NB4 (cell line): ENCODE measurements at regions not wholly inside any gene's neighbourhood (a gene's known extent, or its start where the extent isn't known, plus 50 kb on each side); places are given as distances from the start of the nearest gene placed in this dataset.

ENCODE experiments used
- DNase-seq: peaks from one replicate; pipeline ENCODE4 v3.0.0; 2010; ENCODE audit warnings: low read depth
- H3K4me3 ChIP-seq: one replicate; pipeline ENCODE4 v1.5.1; 2011; ENCODE audit warnings: mild to moderate bottlenecking, low read depth, low read length, moderate library complexity
- MYC ChIP-seq: IDR thresholded peaks from 2 replicates; pipeline ENCODE4 v1.6.1; 2011; ENCODE audit warnings: low read depth, low read length
- POLR2A ChIP-seq: IDR thresholded peaks from 2 replicates; pipeline ENCODE4 v1.6.1; 2011; ENCODE audit warnings: mild to moderate bottlenecking; ENCODE audit not compliant: insufficient read length; ENCODE audit errors: extremely low read depth
- TF ChIP-seq, protein P1 (sequence below): IDR thresholded peaks from one replicate; pipeline ENCODE4 v1.5.1; 2012; ENCODE audit warnings: low read depth, low read length
- TF ChIP-seq, protein P2 (sequence below): IDR thresholded peaks from 2 replicates; pipeline ENCODE4 v1.6.1; 2011; ENCODE audit warnings: low read depth, low read length

DNA sequence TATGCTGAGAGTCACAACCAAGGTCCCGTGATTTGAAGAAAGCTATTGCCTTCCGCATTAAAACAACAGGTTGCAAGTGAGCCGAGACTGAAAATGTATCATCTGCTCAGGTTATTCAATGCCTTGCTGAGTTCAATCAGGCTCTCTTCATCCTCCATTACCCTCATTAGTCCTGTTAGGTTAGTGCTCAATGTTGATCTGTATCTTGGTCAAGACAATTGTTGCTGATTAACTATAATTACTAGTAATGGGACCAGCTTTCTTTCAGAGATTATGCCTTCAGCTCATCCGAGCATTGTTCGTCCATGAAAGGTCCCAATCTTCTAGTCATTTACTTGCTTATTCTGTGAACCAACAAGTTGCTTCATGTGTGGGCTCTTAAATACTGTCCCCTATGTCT lies 534.6 kb upstream of the FAM241A start:
- TF ChIP-seq POLR2A (no peak), MYC (no peak)
- TF ChIP-seq, protein P1, sequence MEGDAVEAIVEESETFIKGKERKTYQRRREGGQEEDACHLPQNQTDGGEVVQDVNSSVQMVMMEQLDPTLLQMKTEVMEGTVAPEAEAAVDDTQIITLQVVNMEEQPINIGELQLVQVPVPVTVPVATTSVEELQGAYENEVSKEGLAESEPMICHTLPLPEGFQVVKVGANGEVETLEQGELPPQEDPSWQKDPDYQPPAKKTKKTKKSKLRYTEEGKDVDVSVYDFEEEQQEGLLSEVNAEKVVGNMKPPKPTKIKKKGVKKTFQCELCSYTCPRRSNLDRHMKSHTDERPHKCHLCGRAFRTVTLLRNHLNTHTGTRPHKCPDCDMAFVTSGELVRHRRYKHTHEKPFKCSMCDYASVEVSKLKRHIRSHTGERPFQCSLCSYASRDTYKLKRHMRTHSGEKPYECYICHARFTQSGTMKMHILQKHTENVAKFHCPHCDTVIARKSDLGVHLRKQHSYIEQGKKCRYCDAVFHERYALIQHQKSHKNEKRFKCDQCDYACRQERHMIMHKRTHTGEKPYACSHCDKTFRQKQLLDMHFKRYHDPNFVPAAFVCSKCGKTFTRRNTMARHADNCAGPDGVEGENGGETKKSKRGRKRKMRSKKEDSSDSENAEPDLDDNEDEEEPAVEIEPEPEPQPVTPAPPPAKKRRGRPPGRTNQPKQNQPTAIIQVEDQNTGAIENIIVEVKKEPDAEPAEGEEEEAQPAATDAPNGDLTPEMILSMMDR, result no peak
- TF ChIP-seq, protein P2, sequence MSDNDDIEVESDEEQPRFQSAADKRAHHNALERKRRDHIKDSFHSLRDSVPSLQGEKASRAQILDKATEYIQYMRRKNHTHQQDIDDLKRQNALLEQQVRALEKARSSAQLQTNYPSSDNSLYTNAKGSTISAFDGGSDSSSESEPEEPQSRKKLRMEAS, result no peak
- no peak for DNase-seq

DNA sequence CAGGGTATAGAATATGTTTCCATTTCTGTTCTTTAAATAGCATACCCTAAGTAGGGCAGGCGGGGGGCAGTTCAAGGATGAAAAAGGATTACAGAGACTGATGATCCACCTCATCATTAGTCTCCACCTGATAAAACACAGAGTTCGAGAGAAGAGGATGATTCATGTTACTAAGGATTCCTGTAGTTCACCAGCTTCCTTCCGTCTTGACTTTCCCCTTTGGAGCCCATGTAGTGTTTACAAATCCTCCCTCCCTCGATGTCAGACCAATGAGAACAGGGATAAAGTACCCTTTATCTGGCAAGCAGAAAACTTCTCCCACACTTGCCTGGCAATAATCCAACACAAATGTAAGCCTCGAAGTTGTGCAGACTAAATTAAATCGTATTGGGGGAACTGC lies 526.3 kb upstream of the FAM241A start:
- DNase-seq, result no peak
- TF ChIP-seq, protein P1, result no peak
- TF ChIP-seq MYC (no peak), POLR2A (no peak)
- TF ChIP-seq, protein P2, result no peak
- H3K4me3 ChIP-seq, result no peak overlapping the region

More for the DNA sequence above, 534.6 kb upstream of the FAM241A start:
- no peak overlapping the region for H3K4me3 ChIP-seq

- no peak for DNase-seq
- TF ChIP-seq MYC, result no peak
- TF ChIP-seq, protein P1, result no peak
- no peak for TF ChIP-seq POLR2A
- TF ChIP-seq, protein P2, result no peak
- no peak overlapping the region for H3K4me3 ChIP-seq
These were observed 516.8 kb upstream of the FAM241A start for GRCh38 chr4:111628437-111628836.

- no peak overlapping the region for H3K4me3 ChIP-seq
- TF ChIP-seq, protein P2, result no peak
- TF ChIP-seq POLR2A (no peak), MYC (no peak)
- TF ChIP-seq, protein P1, result no peak
- peak; percentile 12 for DNase-seq
These were observed 514.5 kb upstream of the FAM241A start for GRCh38 chr4:111630705-111631104.

DNA sequence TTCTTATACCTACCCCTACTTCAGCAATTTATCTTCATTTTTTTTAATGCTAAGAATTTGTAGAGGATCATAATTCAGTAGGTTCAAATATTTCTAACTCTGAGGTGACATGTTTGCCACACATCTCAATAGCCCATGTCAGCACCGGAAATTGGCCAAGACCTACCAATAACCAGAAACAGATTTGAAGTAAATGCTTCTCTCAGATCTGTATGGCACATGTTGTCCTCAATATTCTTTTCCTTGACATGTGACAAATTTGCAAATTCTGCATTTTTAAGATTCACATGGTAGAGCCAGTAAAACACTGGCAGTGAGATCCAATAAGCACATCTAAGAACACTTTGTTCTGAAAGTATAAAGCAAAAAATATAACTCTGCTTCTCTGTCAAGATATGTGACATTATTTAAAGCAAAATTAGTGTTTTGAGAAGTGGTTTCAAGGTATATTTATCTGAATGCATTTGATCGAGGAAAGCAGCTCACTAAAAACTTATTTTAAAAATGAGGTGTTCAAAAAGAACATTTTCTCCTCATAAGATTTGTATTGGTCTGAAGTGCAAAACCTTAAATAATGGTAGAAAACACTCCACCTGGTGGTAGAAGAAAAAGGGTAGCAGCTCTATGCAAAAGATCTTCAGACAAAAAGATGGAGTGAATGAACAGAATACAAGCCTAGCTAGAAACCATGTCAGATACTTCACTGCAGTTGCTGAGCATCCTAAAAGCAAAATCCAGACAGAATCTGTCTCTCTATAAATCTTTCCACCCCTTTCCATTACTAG lies 513.8 kb upstream of the FAM241A start:
- H3K4me3 ChIP-seq, result no peak overlapping the region
- peak; percentile 15 for DNase-seq
- TF ChIP-seq, protein P2, result no peak
- TF ChIP-seq, protein P1, result peak; percentile 19
